IMR-90 (cell line): ENCODE measurements at regions not wholly inside any gene's neighbourhood (a gene's known extent, or its start where the extent isn't known, plus 50 kb on each side); places are given as distances from the start of the nearest gene placed in this dataset.

ENCODE experiments used
- ATAC-seq: fragments of 200-7000 bp; cut with Tn5 transposase; 2 replicates; pipeline ENCODE4 v1.9.1; 2020; ENCODE audit warnings: low read depth, mild to moderate bottlenecking, moderate library complexity
- BruUV-seq: library from RNA; stranded (reverse); fragments of 400-500 nt; replicated peaks from 2 replicates; lab custom pipeline; 2021; lab: Mats Ljungman, UMichigan
- CTCF ChIA-PET: fragments of 300-600 bp; formaldehyde crosslinking; extraction: SDS; loops from one replicate; lab custom pipeline; 2021; ENCODE audit warnings: antibody characterized with exemption; lab: Yijun Ruan, JAX
- POLR2A ChIA-PET: fragments of 300-600 bp; sonication (Branson Sonifier 250); formaldehyde crosslinking; loops from one replicate; lab custom pipeline; 2022; ENCODE audit warnings: antibody characterized with exemption; ENCODE audit not compliant: unreplicated experiment; lab: Charles Lee
- DNase-seq: peaks from one replicate; pipeline ENCODE4 v3.0.0; 2013
- H2AFZ ChIP-seq: replicated peaks from 2 replicates; pipeline ENCODE3; 2013; ENCODE audit warnings: low read length, mild to moderate bottlenecking; ENCODE audit not compliant: poor library complexity
- H2AK5ac ChIP-seq: 2 replicates; pipeline ENCODE4 v1.6.1; 2013; ENCODE audit warnings: low read depth, low read length, inconsistent platforms
- H2AK9ac ChIP-seq: replicated peaks from 2 replicates; pipeline ENCODE3; 2013; ENCODE audit warnings: mild to moderate bottlenecking, low read depth, low read length, moderate library complexity; ENCODE audit not compliant: poor library complexity
- H2BK120ac ChIP-seq: 2 replicates; pipeline ENCODE4 v1.6.1; 2013; ENCODE audit warnings: low read depth, low read length, inconsistent platforms
- H2BK15ac ChIP-seq: 3 replicates; pipeline ENCODE4 v1.6.1; 2013; ENCODE audit warnings: low read depth, low read length, inconsistent platforms
- H2BK20ac ChIP-seq: 2 replicates; pipeline ENCODE4 v1.6.1; 2013; ENCODE audit warnings: low read depth, mild to moderate bottlenecking, inconsistent platforms, low read length, moderate library complexity
- H2BK5ac ChIP-seq: 2 replicates; pipeline ENCODE4 v1.6.1; 2013; ENCODE audit warnings: mild to moderate bottlenecking, low read depth, low read length, inconsistent platforms; ENCODE audit not compliant: poor library complexity, severe bottlenecking
- H3K14ac ChIP-seq: replicated peaks from 2 replicates; pipeline ENCODE4 v1.6.1; 2013; ENCODE audit warnings: low read depth, low read length, inconsistent platforms
- H3K18ac ChIP-seq: 2 replicates; pipeline ENCODE4 v1.6.1; 2013; ENCODE audit warnings: low read depth, low read length, control low read depth
- H3K23ac ChIP-seq: 2 replicates; pipeline ENCODE4 v1.6.1; 2013; ENCODE audit warnings: low read depth, low read length, inconsistent platforms
- H3K27ac ChIP-seq: 2 replicates; pipeline ENCODE4 v1.5.1; 2013; ENCODE audit warnings: mild to moderate bottlenecking, control low read depth, low read length; ENCODE audit not compliant: insufficient read depth
- H3K27me3 ChIP-seq: 2 replicates; pipeline ENCODE4 v1.6.1; 2013; ENCODE audit warnings: low read length; ENCODE audit not compliant: control insufficient read depth, insufficient read depth
- H3K36me3 ChIP-seq: 2 replicates; pipeline ENCODE4 v1.6.1; 2013; ENCODE audit warnings: low read length, mixed read lengths; ENCODE audit not compliant: control insufficient read depth, insufficient read depth
- H3K4ac ChIP-seq: 2 replicates; pipeline ENCODE4 v1.6.1; 2013; ENCODE audit warnings: low read depth, low read length, inconsistent platforms
- H3K4me1 ChIP-seq: 2 replicates; pipeline ENCODE4 v1.6.1; 2013; ENCODE audit warnings: low read length, mixed read lengths; ENCODE audit not compliant: control insufficient read depth, insufficient read depth
- H3K4me2 ChIP-seq: 2 replicates; pipeline ENCODE4 v1.6.1; 2013; ENCODE audit warnings: low read depth, mild to moderate bottlenecking, control low read depth, low read length, moderate library complexity
- H3K4me3 ChIP-seq: 2 replicates; pipeline ENCODE4 v1.5.1; 2013; ENCODE audit warnings: low read depth, mild to moderate bottlenecking, control low read depth, low read length, moderate library complexity; ENCODE audit not compliant: insufficient read depth
- H3K56ac ChIP-seq: 2 replicates; pipeline ENCODE4 v1.6.1; 2013; ENCODE audit warnings: low read length, inconsistent platforms; ENCODE audit not compliant: insufficient read depth; ENCODE audit errors: extremely low read depth
- H3K79me1 ChIP-seq, 2 experiments: 2 replicates each; pipeline ENCODE4 v1.6.1; 2013; ENCODE audit warnings: low read length in 2 of 2, inconsistent platforms in 1 of 2, low read depth in 1 of 2
- H3K9ac ChIP-seq: 2 replicates; pipeline ENCODE4 v1.6.1; 2013; ENCODE audit warnings: low read depth, low read length, control low read depth
- H3K9me1 ChIP-seq: 2 replicates; pipeline ENCODE4 v1.6.1; 2013; ENCODE audit warnings: low read length, inconsistent platforms; ENCODE audit not compliant: insufficient read depth
- H3K9me3 ChIP-seq: 2 replicates; pipeline ENCODE4 v1.6.1; 2013; ENCODE audit warnings: low read length; ENCODE audit not compliant: control insufficient read depth, insufficient read depth
- H4K20me1 ChIP-seq: 2 replicates; pipeline ENCODE4 v1.6.1; 2013; ENCODE audit warnings: low read length, inconsistent platforms; ENCODE audit not compliant: insufficient read depth
- H4K5ac ChIP-seq: 2 replicates; pipeline ENCODE4 v1.6.1; 2013; ENCODE audit warnings: mild to moderate bottlenecking, low read depth, low read length, control low read depth
- H4K8ac ChIP-seq, 2 experiments: 2 replicates each; pipeline ENCODE4 v1.6.1; 2013; ENCODE audit warnings: low read depth in 2 of 2, low read length in 2 of 2, control low read depth in 1 of 2, inconsistent platforms in 1 of 2
- H4K91ac ChIP-seq: 2 replicates; pipeline ENCODE4 v1.6.1; 2013; ENCODE audit warnings: low read depth, low read length, inconsistent platforms; ENCODE audit not compliant: insufficient read depth
- BHLHE40 ChIP-seq: fragments of 150-350 bp; IDR thresholded peaks from 2 replicates; pipeline ENCODE4 v1.6.1; 2016; ENCODE audit warnings: mild to moderate bottlenecking, low read depth, low read length
- CEBPB ChIP-seq: IDR thresholded peaks from 2 replicates; pipeline ENCODE4 v1.6.1; 2012; ENCODE audit warnings: low read depth, low read length, improper control_type of control experiment
- CHD1 ChIP-seq: IDR thresholded peaks from 2 replicates; pipeline ENCODE4 v1.6.1; 2012; ENCODE audit warnings: low read depth, low read length, improper control_type of control experiment
- FOS ChIP-seq: fragments of 150-350 bp; IDR thresholded peaks from 2 replicates; pipeline ENCODE4 v1.6.1; 2016; ENCODE audit warnings: low read depth, low read length
- MAFK ChIP-seq: IDR thresholded peaks from 2 replicates; pipeline ENCODE4 v1.6.1; 2012; ENCODE audit warnings: low read depth, low read length, improper control_type of control experiment
- MAZ ChIP-seq: IDR thresholded peaks from 2 replicates; pipeline ENCODE4 v1.6.1; 2012; ENCODE audit warnings: low read depth, mild to moderate bottlenecking, low read length, improper control_type of control experiment, moderate library complexity, borderline replicate concordance
- MXI1 ChIP-seq: IDR thresholded peaks from 2 replicates; pipeline ENCODE4 v1.6.1; 2012; ENCODE audit warnings: low read depth, mild to moderate bottlenecking, low read length, moderate library complexity, borderline replicate concordance
- NFE2L2 ChIP-seq: fragments of 150-350 bp; IDR thresholded peaks from 2 replicates; pipeline ENCODE4 v1.6.1; 2016; ENCODE audit warnings: low read depth, mild to moderate bottlenecking, low read length
- POLR2A ChIP-seq: IDR thresholded peaks from 2 replicates; pipeline ENCODE4 v1.6.1; 2012; ENCODE audit warnings: mild to moderate bottlenecking, low read depth, low read length
- RAD21 ChIP-seq: IDR thresholded peaks from 2 replicates; pipeline ENCODE4 v1.6.1; 2012; ENCODE audit warnings: low read length, improper control_type of control experiment
- RCOR1 ChIP-seq: IDR thresholded peaks from 2 replicates; pipeline ENCODE4 v1.6.1; 2012; ENCODE audit warnings: mild to moderate bottlenecking, low read length, improper control_type of control experiment; ENCODE audit not compliant: insufficient replicate concordance
- RFX5 ChIP-seq: IDR thresholded peaks from 2 replicates; pipeline ENCODE4 v1.8.0; 2012; ENCODE audit warnings: low read depth, mild to moderate bottlenecking, low read length, moderate library complexity
- SMC3 ChIP-seq: fragments of 150-350 bp; IDR thresholded peaks from 2 replicates; pipeline ENCODE4 v1.6.1; 2016; ENCODE audit warnings: low read depth, mild to moderate bottlenecking, antibody characterized with exemption, low read length, moderate library complexity
- WGBS, 2 experiments: methylation state at CpG; one replicate each; pipeline versions ENCODE4 v1.1.5 to v1.1.7; 2013; ENCODE audit warnings: missing lambda C conversion rate in 2 of 2; ENCODE audit not compliant: insufficient read length in 1 of 2; ENCODE audit errors: extremely low coverage in 2 of 2; 5-methylcytosine and 5-hydroxymethylcytosine counted together
- dilution Hi-C: fragments of 300-500 bp; cut with HindIII; formaldehyde crosslinking; loops from one replicate; pipeline ENCODE4 v1.14.3; 2018; ENCODE audit warnings: low sequenced_read_pairs; ENCODE audit not compliant: unreplicated experiment
- in situ Hi-C: fragments of 300-500 bp; cut with MboI; formaldehyde crosslinking; loops from 3 replicates; pipeline ENCODE4 v1.14.3; 2019; ENCODE audit warnings: low sequenced_read_pairs, inconsistent platforms, mixed read lengths
- intact Hi-C: fragments of 100-400 bp; cut with micrococcal nuclease; formaldehyde crosslinking; loops from 2 replicates; pipeline ENCODE4 v1.10.0; 2022
- TF ChIP-seq, protein P1 (sequence below): fragments of 150-350 bp; IDR thresholded peaks from 2 replicates; pipeline ENCODE4 v1.6.1; 2016; ENCODE audit warnings: low read depth, mild to moderate bottlenecking, low read length, moderate library complexity, borderline replicate concordance
- TF ChIP-seq, protein P2 (sequence below): fragments of 150-350 bp; IDR thresholded peaks from 2 replicates; pipeline ENCODE4 v1.6.1; 2017; ENCODE audit warnings: mild to moderate bottlenecking, antibody characterized with exemption, low read length, low read depth
- TF ChIP-seq, protein P3 (sequence below): conservative IDR thresholded peaks from 2 replicates; pipeline ENCODE4 v1.5.1; 2012; ENCODE audit warnings: mild to moderate bottlenecking, low read depth, low read length, improper control_type of control experiment

DNA sequence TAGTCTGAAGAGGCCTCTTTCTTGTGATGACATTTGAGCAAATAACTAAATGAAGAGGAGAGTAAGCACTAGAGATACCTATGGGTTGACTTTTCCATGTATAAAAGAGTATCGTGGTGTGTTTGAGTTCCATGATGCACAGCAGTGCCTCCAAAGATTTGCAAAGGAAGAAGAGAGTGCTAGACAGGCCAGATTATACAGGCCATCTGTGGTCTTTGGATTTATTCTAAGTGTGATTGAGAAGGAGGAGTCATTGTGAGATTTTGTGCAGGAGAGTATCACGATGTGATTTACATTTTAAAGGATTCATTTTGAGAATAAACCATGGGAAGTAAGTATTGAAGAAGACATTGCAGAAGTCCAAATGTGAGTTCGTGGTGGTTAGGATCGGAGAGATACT, 695.9 kb upstream of the FAM98A start:
- whole genome bisulfite sequencing, 2 experiments: 0% methylated on average over 1 of the region's 4 CpGs; no CpG with 5 or more reads in 1 of the 2 experiments

More for the DNA sequence above, 695.9 kb upstream of the FAM98A start:
- Histone ChIP-seq H4K91ac (no peak overlapping the region), H3K9me1 (no peaks in the 10 kb centered on the region), H3K27ac (no peak overlapping the region), H3K9me3 (no peaks in the 10 kb centered on the region), H3K14ac (no peak overlapping the region), H3K4me1 (no peaks in the 10 kb centered on the region), H3K27me3 (no peaks in the 10 kb centered on the region), H3K4me3 (no peak overlapping the region), H4K5ac (no peak overlapping the region), H2BK20ac (no peak overlapping the region), H3K23ac (no peak overlapping the region), H4K20me1 (no peaks in the 10 kb centered on the region), H3K79me1 (no peaks in the 10 kb centered on the region), H2AK5ac (no peak overlapping the region), H3K56ac (no peak overlapping the region), H2AFZ (no peak overlapping the region), H3K4me2 (no peak overlapping the region), H2AK9ac (no peak overlapping the region), H3K36me3 (no peaks in the 10 kb centered on the region), H2BK15ac (no peak overlapping the region), H2BK5ac (no peak overlapping the region), H2BK120ac (no peak overlapping the region), H3K18ac (no peak overlapping the region), H3K4ac (no peak overlapping the region), H4K8ac (no peak overlapping the region), H3K9ac (no peak overlapping the region)
- intact Hi-C loops (no loop called here), in situ Hi-C loops (no loop called here), dilution Hi-C loops (no loop called here)
- no TSS peak for BruUV-seq
- ATAC-seq (no peak), DNase-seq (no peak)
- ChIA-PET CTCF (no interaction called here), POLR2A (no interaction called here)
- no peak for TF ChIP-seq MAZ
- no peak for TF ChIP-seq POLR2A
- no peak for TF ChIP-seq SMC3
- no peak for TF ChIP-seq CHD1
- TF ChIP-seq, protein P1, sequence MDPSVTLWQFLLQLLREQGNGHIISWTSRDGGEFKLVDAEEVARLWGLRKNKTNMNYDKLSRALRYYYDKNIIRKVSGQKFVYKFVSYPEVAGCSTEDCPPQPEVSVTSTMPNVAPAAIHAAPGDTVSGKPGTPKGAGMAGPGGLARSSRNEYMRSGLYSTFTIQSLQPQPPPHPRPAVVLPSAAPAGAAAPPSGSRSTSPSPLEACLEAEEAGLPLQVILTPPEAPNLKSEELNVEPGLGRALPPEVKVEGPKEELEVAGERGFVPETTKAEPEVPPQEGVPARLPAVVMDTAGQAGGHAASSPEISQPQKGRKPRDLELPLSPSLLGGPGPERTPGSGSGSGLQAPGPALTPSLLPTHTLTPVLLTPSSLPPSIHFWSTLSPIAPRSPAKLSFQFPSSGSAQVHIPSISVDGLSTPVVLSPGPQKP: no peak
- TF ChIP-seq RAD21: no peak
- TF ChIP-seq RCOR1: no peak
- TF ChIP-seq, protein P2, sequence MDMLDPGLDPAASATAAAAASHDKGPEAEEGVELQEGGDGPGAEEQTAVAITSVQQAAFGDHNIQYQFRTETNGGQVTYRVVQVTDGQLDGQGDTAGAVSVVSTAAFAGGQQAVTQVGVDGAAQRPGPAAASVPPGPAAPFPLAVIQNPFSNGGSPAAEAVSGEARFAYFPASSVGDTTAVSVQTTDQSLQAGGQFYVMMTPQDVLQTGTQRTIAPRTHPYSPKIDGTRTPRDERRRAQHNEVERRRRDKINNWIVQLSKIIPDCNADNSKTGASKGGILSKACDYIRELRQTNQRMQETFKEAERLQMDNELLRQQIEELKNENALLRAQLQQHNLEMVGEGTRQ: no peak
- TF ChIP-seq NFE2L2: no peak
- TF ChIP-seq CEBPB: no peak
- TF ChIP-seq MAFK: no peak
- no peak for TF ChIP-seq MXI1
- TF ChIP-seq, protein P3, sequence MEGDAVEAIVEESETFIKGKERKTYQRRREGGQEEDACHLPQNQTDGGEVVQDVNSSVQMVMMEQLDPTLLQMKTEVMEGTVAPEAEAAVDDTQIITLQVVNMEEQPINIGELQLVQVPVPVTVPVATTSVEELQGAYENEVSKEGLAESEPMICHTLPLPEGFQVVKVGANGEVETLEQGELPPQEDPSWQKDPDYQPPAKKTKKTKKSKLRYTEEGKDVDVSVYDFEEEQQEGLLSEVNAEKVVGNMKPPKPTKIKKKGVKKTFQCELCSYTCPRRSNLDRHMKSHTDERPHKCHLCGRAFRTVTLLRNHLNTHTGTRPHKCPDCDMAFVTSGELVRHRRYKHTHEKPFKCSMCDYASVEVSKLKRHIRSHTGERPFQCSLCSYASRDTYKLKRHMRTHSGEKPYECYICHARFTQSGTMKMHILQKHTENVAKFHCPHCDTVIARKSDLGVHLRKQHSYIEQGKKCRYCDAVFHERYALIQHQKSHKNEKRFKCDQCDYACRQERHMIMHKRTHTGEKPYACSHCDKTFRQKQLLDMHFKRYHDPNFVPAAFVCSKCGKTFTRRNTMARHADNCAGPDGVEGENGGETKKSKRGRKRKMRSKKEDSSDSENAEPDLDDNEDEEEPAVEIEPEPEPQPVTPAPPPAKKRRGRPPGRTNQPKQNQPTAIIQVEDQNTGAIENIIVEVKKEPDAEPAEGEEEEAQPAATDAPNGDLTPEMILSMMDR: no peak
- TF ChIP-seq BHLHE40: no peak
- no peak for TF ChIP-seq FOS
- no peak for TF ChIP-seq RFX5
